ENCODE measurements at regions not wholly inside any gene's neighbourhood (a gene's known extent, or its start where the extent isn't known, plus 50 kb on each side); places are given as distances from the start of the nearest gene placed in this dataset.

DNA sequence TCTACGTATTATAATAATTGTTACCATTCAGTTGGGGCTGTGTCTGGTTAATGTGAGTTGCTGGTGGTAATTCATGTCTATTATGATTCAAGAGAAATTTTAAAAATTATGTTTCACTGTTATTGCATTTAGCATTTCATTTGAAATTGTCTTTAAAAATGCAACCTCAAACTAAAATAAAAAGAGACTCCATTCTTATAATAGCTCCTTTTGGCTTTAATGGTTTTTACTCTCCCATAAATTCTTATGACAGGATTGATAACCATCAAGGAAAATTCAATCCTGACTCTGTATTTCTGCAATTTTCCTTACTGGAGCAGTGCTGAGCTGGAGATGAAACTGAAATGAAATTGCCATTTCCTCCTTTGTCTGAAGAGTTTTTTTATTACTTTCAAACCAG lies 262.7 kb downstream of the REEP3 start:
- Histone ChIP-seq H3K9ac (ENCODE audit: low read depth, low read length, poor library complexity) (no peak overlapping the region), H2BK12ac (ENCODE audit: low read length) (no peak overlapping the region), H2AFZ (ENCODE audit: low read length) (no peak overlapping the region), H2BK5ac (ENCODE audit: low read length) (no peak overlapping the region), H3K14ac (ENCODE audit: low read length) (no peak overlapping the region), H2BK120ac (ENCODE audit: low read depth, low read length) (no peak overlapping the region), H3K4me1 (ENCODE audit: control insufficient read depth in 2 of 2, insufficient read depth in 1 of 2, low read depth in 1 of 2, low read length in 2 of 2) (no peaks in the 10 kb centered on the region), H3K27ac (replicated peaks; ENCODE audit: low read length) (no peak overlapping the region), H3K79me1 (ENCODE audit: low read depth, low read length) (no peaks in the 10 kb centered on the region), H3K36me3 (replicated peaks in 1 of 2; ENCODE audit: control insufficient read depth in 2 of 2, insufficient read depth in 2 of 2, low read length in 2 of 2) (no peaks in the 10 kb centered on the region), H3K23ac (ENCODE audit: low read depth, low read length, poor library complexity) (no peak overlapping the region), H3K4me2 (ENCODE audit: insufficient read depth, low read length, poor library complexity, severe bottlenecking) (no peak overlapping the region), H3K9me3 (replicated peaks in 1 of 2; ENCODE audit: control insufficient read depth in 2 of 2, insufficient read depth in 1 of 2, low read depth in 1 of 2, low read length in 2 of 2) (peaks cover 0 to 2% of the 10 kb centered on the region in 2 donors), H3K27me3 (ENCODE audit: control insufficient read depth in 3 of 3, insufficient read depth in 3 of 3, low read depth in 1 of 3, low read length in 3 of 3) (no peaks in the 10 kb centered on the region), H3K4me3 (ENCODE audit: low read length in 2 of 2) (no peak overlapping the region), H3K18ac (ENCODE audit: low read length) (no peak overlapping the region), H2BK15ac (ENCODE audit: low read length) (no peak overlapping the region), H4K8ac (ENCODE audit: low read depth, low read length) (no peak overlapping the region), H2AK5ac (ENCODE audit: low read depth, low read length) (no peak overlapping the region), H4K91ac (ENCODE audit: low read depth, low read length, poor library complexity) (no peak overlapping the region), H3K4ac (ENCODE audit: low read length) (no peak overlapping the region)
- no CpG with 5 or more reads among the region's 1 CpG for WGBS, 2 donors (ENCODE audit: extremely low coverage in 2 of 2, insufficient read length in 2 of 2, insufficient replicate concordance in 1 of 2)
- no peak for DNase-seq (ENCODE audit: low spot score)

DNA sequence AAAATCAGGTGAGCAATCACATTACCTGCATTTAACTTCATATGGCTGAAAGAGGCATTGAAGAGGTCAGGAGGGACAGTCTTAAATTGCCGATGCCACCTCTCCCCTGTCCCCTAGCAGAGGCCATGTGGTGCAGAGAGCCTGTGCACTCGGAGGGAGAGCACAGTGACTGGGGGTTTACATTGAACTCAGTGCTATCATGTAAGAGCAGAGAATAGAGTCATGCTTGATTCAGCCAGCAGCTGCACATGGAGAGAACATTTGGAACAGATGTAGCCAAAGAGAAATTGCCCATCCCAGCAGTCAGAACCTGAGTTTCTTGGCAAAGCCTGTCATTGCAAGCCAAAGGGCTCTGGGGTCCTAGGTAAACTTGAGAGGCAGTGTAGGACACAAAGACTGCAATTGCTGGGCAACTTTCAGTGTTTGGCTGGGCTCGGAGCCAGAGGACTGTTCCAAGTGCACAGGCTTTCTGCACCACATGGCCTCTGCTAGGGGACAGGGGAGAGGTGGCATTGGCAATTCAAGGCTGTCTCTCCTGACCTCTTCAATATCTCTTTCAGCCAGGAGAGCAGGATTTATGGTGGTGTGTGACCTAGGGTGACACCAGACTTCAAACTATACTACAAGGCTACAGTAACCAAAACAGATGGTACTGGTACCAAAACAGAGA lies 267.1 kb downstream of the REEP3 start:
- H2BK15ac ChIP-seq (ENCODE audit: low read length) = no peak overlapping the region
- no peak for DNase-seq (ENCODE audit: low spot score)
- H3K79me1 ChIP-seq (ENCODE audit: low read depth, low read length) = no peaks in the 10 kb centered on the region
- H2BK120ac ChIP-seq (ENCODE audit: low read depth, low read length) = no peak overlapping the region
- no peak overlapping the region for H2BK5ac ChIP-seq (ENCODE audit: low read length)
- H3K14ac ChIP-seq (ENCODE audit: low read length) = no peak overlapping the region
- H3K4me1 ChIP-seq (ENCODE audit: control insufficient read depth in 2 of 2, insufficient read depth in 1 of 2, low read depth in 1 of 2, low read length in 2 of 2) = no peaks in the 10 kb centered on the region
- H4K8ac ChIP-seq (ENCODE audit: low read depth, low read length) = no peak overlapping the region
- no peaks in the 10 kb centered on the region for H3K36me3 ChIP-seq (replicated peaks in 1 of 2; ENCODE audit: control insufficient read depth in 2 of 2, insufficient read depth in 2 of 2, low read length in 2 of 2)
- no peak overlapping the region for H2AFZ ChIP-seq (ENCODE audit: low read length)
- no peak overlapping the region for H3K9ac ChIP-seq (ENCODE audit: low read depth, low read length, poor library complexity)
- no peaks in the 10 kb centered on the region for H3K27me3 ChIP-seq (ENCODE audit: control insufficient read depth in 3 of 3, insufficient read depth in 3 of 3, low read depth in 1 of 3, low read length in 3 of 3)
- H2AK5ac ChIP-seq (ENCODE audit: low read depth, low read length) = no peak overlapping the region
- no peak overlapping the region for H2BK12ac ChIP-seq (ENCODE audit: low read length)
- H3K4me3 ChIP-seq (ENCODE audit: low read length in 2 of 2) = no peak overlapping the region
- no peak overlapping the region for H3K4ac ChIP-seq (ENCODE audit: low read length)
- H3K9me3 ChIP-seq (replicated peaks in 1 of 2; ENCODE audit: control insufficient read depth in 2 of 2, insufficient read depth in 1 of 2, low read depth in 1 of 2, low read length in 2 of 2) = peaks cover 0 to 2% of the 10 kb centered on the region in 2 donors
- H4K91ac ChIP-seq (ENCODE audit: low read depth, low read length, poor library complexity) = no peak overlapping the region
- H3K4me2 ChIP-seq (ENCODE audit: insufficient read depth, low read length, poor library complexity, severe bottlenecking) = no peak overlapping the region
- no peak overlapping the region for H3K18ac ChIP-seq (ENCODE audit: low read length)
- WGBS, 2 donors (ENCODE audit: extremely low coverage in 2 of 2, insufficient read length in 2 of 2, insufficient replicate concordance in 1 of 2) = no CpG with 5 or more reads among the region's 3 CpGs
- no peak overlapping the region for H3K23ac ChIP-seq (ENCODE audit: low read depth, low read length, poor library complexity)
- H3K27ac ChIP-seq (replicated peaks; ENCODE audit: low read length) = no peak overlapping the region

DNA sequence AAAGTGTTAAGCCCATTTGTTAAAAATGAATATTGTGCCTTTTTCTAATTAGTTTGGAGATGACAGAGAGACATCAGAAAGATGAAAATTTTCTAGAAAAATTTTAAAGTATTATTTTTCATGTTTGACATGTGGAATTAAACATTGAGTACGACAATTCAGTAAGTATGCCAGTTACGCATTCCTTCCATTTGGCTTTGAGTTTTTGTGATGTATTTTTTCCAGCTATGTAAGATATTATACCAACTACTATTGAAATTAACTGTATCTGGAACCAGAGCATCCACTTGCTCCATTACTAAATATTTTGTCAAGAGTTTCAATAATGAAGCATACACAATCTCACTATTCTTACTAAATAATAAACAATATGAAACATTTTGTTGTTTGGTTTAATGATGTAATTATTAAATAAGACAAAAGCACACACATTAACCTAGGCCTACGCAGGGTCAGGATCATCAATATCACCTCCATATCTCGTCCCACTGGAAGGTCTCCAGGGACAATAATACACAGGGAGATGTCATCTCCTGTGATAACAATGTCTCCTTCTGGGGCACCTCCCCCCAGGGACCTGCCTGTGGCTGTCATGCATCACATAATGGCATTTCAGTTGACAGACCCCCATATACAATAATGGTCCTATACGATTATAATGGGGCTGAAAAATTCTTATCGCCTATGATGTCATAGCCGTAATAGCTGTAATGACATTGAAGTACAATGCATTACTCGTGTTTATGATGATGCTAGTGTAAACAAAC lies 274.1 kb downstream of the REEP3 start:
- Histone ChIP-seq H3K23ac (ENCODE audit: low read depth, low read length, poor library complexity) (no peak overlapping the region), H3K4me2 (ENCODE audit: insufficient read depth, low read length, poor library complexity, severe bottlenecking) (no peak overlapping the region), H3K9ac (ENCODE audit: low read depth, low read length, poor library complexity) (no peak overlapping the region), H2BK5ac (ENCODE audit: low read length) (no peak overlapping the region), H2AK5ac (ENCODE audit: low read depth, low read length) (no peak overlapping the region), H2BK15ac (ENCODE audit: low read length) (no peak overlapping the region), H3K27me3 (ENCODE audit: control insufficient read depth in 3 of 3, insufficient read depth in 3 of 3, low read depth in 1 of 3, low read length in 3 of 3) (no peaks in the 10 kb centered on the region), H3K14ac (ENCODE audit: low read length) (no peak overlapping the region), H3K4me3 (ENCODE audit: low read length in 2 of 2) (no peak overlapping the region), H3K4me1 (ENCODE audit: control insufficient read depth in 2 of 2, insufficient read depth in 1 of 2, low read depth in 1 of 2, low read length in 2 of 2) (peaks cover 0 to 2% of the 10 kb centered on the region in 2 donors), H4K8ac (ENCODE audit: low read depth, low read length) (no peak overlapping the region), H3K79me1 (ENCODE audit: low read depth, low read length) (no peaks in the 10 kb centered on the region), H2AFZ (ENCODE audit: low read length) (no peak overlapping the region), H3K27ac (replicated peaks; ENCODE audit: low read length) (no peak overlapping the region), H2BK12ac (ENCODE audit: low read length) (no peak overlapping the region), H3K4ac (ENCODE audit: low read length) (no peak overlapping the region), H3K36me3 (replicated peaks in 1 of 2; ENCODE audit: control insufficient read depth in 2 of 2, insufficient read depth in 2 of 2, low read length in 2 of 2) (no peaks in the 10 kb centered on the region), H3K18ac (ENCODE audit: low read length) (no peak overlapping the region), H2BK120ac (ENCODE audit: low read depth, low read length) (no peak overlapping the region), H3K9me3 (replicated peaks in 1 of 2; ENCODE audit: control insufficient read depth in 2 of 2, insufficient read depth in 1 of 2, low read depth in 1 of 2, low read length in 2 of 2) (no peaks in the 10 kb centered on the region), H4K91ac (ENCODE audit: low read depth, low read length, poor library complexity) (no peak overlapping the region)
- no CpG with 5 or more reads among the region's 8 CpGs for WGBS, 2 donors (ENCODE audit: extremely low coverage in 2 of 2, insufficient read length in 2 of 2, insufficient replicate concordance in 1 of 2)
- no peak for DNase-seq (ENCODE audit: low spot score)

DNA sequence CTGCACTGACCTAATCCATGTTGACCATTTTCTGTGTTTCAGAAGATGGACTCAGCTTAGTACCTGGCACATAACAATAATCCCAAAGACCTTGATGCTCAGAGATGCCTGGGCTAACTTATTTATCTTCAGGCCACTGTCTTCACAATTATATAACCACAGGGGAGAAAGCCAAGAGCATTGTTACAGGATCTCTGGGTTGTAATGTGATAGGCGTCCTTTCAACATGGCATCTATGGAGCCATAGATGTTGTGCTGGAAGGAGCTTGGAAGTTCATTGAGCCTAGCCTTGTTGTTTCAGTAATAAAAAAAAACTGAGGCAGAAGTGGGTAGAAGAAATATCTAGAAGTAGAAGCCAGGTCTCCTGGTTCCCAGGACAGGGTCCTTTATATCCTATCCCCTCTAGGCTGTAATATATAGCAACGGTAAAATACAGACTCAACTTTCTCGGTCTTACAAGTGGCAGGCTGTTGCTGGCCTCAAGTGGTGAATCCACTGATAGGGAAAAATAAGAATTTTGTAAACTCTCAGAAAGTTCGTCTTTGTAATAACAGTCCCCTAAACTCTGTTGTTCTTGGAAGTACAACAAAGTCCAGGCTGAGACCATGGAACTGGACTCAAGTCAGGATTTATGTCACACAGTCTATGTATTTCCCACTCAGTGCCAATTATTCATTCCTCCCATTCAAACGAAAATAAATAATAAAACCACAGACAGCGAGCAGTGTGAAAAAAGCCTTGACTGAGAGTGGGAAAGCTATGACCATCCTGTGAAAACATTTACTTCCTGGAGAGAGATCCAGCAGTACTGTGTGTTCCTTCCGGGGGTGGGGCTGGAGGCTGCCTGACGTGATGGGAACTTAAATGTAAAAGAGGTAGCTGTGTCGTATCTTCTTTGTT lies 277.6 kb downstream of the REEP3 start:
- Histone ChIP-seq H3K27ac (replicated peaks; ENCODE audit: low read length) (no peak overlapping the region), H3K9me3 (replicated peaks in 1 of 2; ENCODE audit: control insufficient read depth in 2 of 2, insufficient read depth in 1 of 2, low read depth in 1 of 2, low read length in 2 of 2) (no peaks in the 10 kb centered on the region), H2BK12ac (ENCODE audit: low read length) (no peak overlapping the region), H3K18ac (ENCODE audit: low read length) (no peak overlapping the region), H3K36me3 (replicated peaks in 1 of 2; ENCODE audit: control insufficient read depth in 2 of 2, insufficient read depth in 2 of 2, low read length in 2 of 2) (no peaks in the 10 kb centered on the region), H3K23ac (ENCODE audit: low read depth, low read length, poor library complexity) (no peak overlapping the region), H4K8ac (ENCODE audit: low read depth, low read length) (no peak overlapping the region), H3K9ac (ENCODE audit: low read depth, low read length, poor library complexity) (no peak overlapping the region), H3K14ac (ENCODE audit: low read length) (no peak overlapping the region), H2BK5ac (ENCODE audit: low read length) (no peak overlapping the region), H2BK15ac (ENCODE audit: low read length) (no peak overlapping the region), H3K79me1 (ENCODE audit: low read depth, low read length) (no peaks in the 10 kb centered on the region), H3K4me3 (ENCODE audit: low read length in 2 of 2) (no peak overlapping the region), H2AFZ (ENCODE audit: low read length) (peak overlapping the region; percentile 46), H2AK5ac (ENCODE audit: low read depth, low read length) (no peak overlapping the region), H3K27me3 (ENCODE audit: control insufficient read depth in 3 of 3, insufficient read depth in 3 of 3, low read depth in 1 of 3, low read length in 3 of 3) (no peaks in the 10 kb centered on the region), H3K4me2 (ENCODE audit: insufficient read depth, low read length, poor library complexity, severe bottlenecking) (no peak overlapping the region), H4K91ac (ENCODE audit: low read depth, low read length, poor library complexity) (no peak overlapping the region), H2BK120ac (ENCODE audit: low read depth, low read length) (no peak overlapping the region), H3K4me1 (ENCODE audit: control insufficient read depth in 2 of 2, insufficient read depth in 1 of 2, low read depth in 1 of 2, low read length in 2 of 2) (peaks cover 0 to 2% of the 10 kb centered on the region in 2 donors), H3K4ac (ENCODE audit: low read length) (no peak overlapping the region)
- no peak for DNase-seq (ENCODE audit: low spot score)
- no CpG with 5 or more reads among the region's 9 CpGs for WGBS, 2 donors (ENCODE audit: extremely low coverage in 2 of 2, insufficient read length in 2 of 2, insufficient replicate concordance in 1 of 2)

Measured in neuronal stem cell (in vitro differentiated cells).